HG03175 (cell line): ENCODE measurements at regions not wholly inside any gene's neighbourhood (a gene's known extent, or its start where the extent isn't known, plus 50 kb on each side); places are given as distances from the start of the nearest gene placed in this dataset.
"Not testable (repeated sequence)": the region's sequence is repeated elsewhere in the genome, so short reads cannot be mapped to it uniquely, and the experiment has no call there.

Experiments used
- ATAC-seq: cut with Tn5 transposase; IDR thresholded peaks from one replicate; pipeline ENCODE4 v1.9.1; 2021; ENCODE audit warnings: mild to moderate bottlenecking, moderate library complexity; ENCODE audit not compliant: unreplicated experiment

DNA sequence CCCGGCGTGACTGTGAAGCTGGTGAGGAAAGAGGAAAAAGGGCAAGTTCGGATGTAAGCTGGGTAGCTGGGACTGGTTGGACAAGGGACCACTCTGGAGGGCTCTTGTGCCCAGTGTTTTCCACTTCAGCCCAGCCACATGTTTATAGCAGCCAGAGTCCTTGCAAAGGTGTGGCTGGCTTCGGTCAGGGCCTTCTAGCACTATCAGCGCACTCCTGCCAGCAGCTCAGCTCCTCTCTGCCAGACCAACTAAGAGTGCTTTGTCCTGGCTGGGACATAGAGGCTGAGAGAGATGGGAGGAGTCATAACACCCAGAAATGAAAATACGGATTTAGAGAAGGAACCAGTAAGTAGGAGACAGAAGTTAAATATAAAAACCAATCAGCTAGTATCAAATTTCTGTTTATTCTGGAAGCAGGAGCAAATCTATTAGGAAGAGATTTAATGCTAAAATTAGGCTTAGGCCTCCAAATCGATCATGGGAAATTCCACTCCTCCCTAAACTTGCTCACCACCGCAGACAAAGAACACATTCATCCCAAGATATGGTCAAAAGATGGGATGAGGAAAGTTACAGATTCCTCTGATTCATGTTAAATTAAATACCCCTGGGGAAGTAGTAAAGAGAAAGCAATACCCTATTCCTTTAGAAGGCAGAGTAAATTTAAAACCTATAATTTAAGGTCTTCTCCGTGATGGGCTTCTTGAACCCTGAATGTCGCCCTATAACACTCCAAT is 135.0 kb downstream of the RALA start:
- ATAC-seq = no peak

DNA sequence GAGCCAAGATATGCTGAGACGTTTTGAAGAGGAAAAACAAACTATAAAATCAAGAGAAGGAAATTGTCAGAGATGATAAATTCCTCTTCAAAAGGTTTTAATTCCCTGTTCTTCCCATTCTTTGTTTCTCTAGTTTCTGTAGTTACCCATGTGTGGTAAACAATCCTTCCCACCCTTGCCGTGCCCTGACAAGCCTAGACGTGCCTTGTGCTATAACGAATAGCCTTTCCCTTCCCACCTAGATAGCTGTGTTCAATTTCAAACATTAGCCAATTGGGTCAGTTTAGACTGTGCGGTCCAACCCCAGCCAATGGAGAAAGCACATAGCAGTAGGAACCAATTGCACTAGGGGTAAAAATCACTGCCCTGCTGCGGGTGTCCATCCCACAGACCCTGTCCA is 138.1 kb downstream of the RALA start:
- no peak for ATAC-seq

- not testable (repeated sequence) for ATAC-seq
These were observed 139.1 kb downstream of the RALA start for GRCh38 chr7:39762466-39762865.

GRCh38 chr7:39762881-39763280 is 139.5 kb downstream of the RALA start:
- ATAC-seq = not testable (repeated sequence)

- not testable (repeated sequence) for ATAC-seq
These were observed 142.5 kb downstream of the RALA start for GRCh38 chr7:39765833-39766232.

DNA sequence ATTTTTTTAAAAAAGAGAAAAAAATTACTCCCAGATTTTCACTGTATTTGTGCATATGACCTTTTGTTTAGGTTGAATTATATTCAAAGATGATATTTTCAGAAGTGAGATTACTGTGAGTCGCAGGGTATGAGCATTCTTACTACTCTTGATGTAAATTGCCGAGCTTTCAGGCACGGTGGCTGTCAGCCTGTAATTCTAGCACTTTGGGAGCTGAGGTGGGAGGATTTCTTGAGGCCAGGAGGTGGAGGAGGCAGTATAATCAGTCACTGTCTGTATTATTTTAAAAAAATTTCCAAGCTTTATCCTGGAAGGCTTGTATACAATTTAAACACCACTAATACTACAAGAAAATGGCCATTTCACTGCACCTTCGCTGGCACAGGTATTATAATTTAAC is 145.1 kb downstream of the RALA start:
- ATAC-seq = not testable (repeated sequence)

- not testable (repeated sequence) for ATAC-seq
These were observed 151.0 kb downstream of the RALA start for GRCh38 chr7:39774341-39774851.

GRCh38 chr7:39781557-39781956 is 158.2 kb downstream of the RALA start:
- not testable (repeated sequence) for ATAC-seq

DNA sequence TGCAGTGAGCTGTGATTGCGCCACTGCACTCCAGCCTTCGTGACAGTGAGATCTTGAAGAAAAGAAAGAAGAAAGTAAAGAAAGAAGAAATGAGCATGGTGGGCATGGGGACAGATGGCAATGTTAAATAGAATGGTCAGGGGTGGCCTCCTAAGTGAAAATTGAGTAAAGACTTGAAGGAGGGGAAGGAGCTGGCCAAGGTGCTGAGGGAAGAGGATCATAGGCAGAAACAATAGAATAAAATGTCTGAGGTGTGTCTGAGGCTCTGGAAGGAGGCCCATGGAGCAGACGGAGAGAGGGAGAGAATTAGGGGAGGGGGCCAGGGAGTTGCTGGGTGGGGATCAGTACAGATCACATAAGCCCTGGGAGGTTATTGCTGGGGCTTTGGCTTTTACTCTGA is 163.1 kb downstream of the RALA start:
- ATAC-seq = not testable (repeated sequence)

DNA sequence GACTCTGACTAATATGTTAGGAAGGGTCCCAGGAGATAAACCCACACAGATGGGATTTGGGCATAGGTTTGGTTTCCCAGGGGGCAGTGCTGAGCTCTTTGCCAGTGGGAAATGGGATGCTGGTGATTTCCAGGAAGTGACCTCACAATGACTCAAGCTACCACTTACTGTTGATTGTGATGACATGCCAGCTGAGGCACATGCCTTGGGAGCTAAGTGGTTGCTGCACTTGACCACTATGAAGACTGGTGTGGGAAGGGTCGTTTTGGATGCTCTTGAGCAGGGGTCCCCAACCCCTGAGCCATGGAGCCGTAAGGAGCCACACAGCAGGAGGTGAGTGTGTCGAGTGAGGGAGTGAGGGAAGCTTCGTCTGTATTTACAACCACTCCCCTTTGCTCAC is 159.0 kb upstream of the CDK13 start:
- ATAC-seq = not testable (repeated sequence)

DNA sequence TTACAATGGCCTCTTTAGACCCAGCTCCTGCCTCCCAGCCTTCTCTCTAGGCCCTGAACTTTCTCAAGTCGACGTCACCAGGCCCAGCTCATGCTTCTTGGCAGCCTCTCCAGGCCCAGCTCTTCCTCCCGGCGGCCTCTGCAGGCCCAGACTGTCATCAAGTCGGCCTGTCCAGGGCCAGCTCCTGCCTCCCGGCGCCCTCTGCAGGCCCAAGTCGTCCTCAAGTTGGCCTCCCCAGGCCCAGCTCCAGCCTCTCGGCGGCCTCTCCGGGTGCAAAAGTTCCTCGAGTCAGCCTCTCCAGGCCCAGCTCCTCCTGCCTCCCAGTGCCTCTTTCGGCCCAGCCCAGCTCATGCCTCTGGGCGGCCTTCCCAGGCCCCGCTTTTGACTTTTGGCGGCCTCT is 158.1 kb upstream of the CDK13 start:
- ATAC-seq = not testable (repeated sequence)

- not testable (repeated sequence) for ATAC-seq
These were observed 157.0 kb upstream of the CDK13 start for GRCh38 chr7:39793026-39793425.

- not testable (repeated sequence) for ATAC-seq
These were observed 156.2 kb upstream of the CDK13 start for GRCh38 chr7:39793851-39794250.

GRCh38 chr7:39796947-39797346 is 153.1 kb upstream of the CDK13 start:
- ATAC-seq = not testable (repeated sequence)

- not testable (repeated sequence) for ATAC-seq
These were observed 152.0 kb upstream of the CDK13 start for GRCh38 chr7:39798077-39798476.

DNA sequence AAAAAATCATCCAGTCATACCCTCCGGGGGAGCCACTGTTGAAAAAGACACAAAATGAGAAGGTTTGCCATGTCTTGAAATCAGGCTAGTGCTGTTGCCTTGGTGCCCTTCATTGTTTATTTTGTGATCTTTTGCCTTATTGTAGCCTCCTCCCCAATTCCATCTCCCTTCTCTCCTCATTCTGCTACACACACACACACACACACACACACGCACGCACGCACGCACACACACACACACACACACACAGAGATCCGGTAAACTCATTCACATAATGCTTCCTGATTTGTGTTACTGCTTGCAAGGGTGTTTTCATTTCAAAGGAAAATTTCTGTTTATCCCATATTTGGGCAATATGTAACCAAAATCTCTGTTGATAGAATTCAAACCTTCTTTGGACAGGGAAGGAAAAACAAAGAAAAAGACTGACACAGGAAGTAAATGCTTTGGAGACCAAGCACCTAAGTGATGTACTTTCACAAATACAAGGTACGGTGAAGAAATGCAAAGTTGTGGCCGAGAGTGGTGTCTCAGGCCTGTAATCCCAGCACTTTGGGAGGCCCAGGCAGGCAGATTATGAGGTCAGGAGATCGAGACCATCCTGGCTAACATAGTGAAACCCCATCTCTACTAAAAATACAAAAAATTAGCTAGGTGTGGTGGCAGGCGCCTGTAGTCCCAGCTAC is 141.1 kb upstream of the CDK13 start:
- ATAC-seq = no peak

DNA sequence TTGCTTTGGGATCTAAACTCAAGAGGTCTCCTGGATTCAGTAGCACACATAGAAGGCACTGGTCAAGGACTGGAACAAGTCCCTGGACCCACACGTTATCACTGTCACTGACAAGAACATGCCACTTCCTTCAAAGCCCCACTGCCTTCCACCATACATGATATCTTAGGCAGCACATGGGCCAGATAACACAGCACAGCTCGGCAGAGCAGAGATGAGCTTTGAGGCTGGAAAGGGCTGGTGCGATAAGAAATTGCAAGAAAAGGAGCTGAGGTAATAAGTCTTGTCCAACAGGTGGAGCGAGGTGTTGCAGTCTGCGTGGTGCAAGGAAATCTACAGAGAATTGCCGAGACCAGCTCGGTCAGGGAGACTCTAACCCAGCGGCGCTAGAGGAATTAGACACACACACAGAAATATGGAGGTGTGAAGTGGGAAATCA is 139.8 kb upstream of the CDK13 start:
- ATAC-seq = no peak

DNA sequence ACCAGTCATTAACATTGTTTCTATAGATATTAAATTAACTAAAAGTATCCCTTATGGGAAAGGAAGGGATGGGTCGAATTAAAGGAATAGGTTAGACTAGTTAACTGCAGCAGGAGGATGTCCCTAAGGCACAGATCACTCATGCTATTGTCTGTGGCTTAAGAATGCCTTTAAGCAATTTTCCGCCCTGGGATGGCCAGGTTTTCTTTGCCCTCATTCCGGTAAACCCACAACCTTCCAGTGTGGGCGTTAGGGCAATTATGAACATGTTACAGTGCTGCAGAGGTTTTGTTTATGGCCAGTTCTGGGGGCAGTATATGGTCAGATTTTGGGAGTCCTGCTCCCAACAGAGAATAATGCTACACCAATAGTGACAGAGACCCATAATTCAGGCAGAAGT is 139.3 kb upstream of the CDK13 start:
- no peak for ATAC-seq

DNA sequence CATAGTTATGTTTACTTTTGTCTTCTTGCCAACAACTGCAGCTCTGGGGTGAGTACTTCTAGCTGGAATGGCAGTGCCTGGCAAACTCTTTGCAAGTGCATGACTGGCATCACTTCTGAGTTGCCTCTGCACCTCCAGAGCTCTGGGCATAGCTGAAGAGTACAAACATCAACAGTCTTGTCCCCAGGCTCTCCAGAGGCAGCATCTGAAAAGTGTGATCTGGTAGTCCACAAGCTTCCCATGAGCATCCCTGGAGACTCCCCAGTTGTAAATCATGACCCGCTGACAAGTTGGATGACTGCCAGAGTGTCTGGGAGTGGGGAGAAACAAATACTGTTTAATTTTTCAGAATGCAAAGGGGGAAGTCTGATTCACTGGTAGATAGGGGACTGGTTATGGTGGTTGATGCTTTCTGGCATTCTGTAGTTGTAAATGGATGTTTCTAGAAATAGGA is 138.9 kb upstream of the CDK13 start:
- ATAC-seq = no peak

GRCh38 chr7:39816462-39817060 is 133.5 kb upstream of the CDK13 start:
- ATAC-seq = no peak

- no peak for ATAC-seq
These were observed 130.5 kb upstream of the CDK13 start for GRCh38 chr7:39819514-39819913.
